ENCODE measurements at regions not wholly inside any gene's neighbourhood (a gene's known extent, or its start where the extent isn't known, plus 50 kb on each side); places are given as distances from the start of the nearest gene placed in this dataset.
"Not testable (repeated sequence)": the region's sequence is repeated elsewhere in the genome, so short reads cannot be mapped to it uniquely, and the experiment has no call there.

GRCh38 chr16:58828901-58829545, 94.9 kb upstream of the GOT2 start:
- no peak for DNase-seq

- DNase-seq, result no peak
Measured at GRCh38 chr16:58824201-58824600, 90.1 kb upstream of the GOT2 start.

GRCh38 chr16:58821886-58822285, 87.8 kb upstream of the GOT2 start:
- no peak for DNase-seq

GRCh38 chr16:58820411-58820810, 86.3 kb upstream of the GOT2 start:
- no peak for DNase-seq

- DNase-seq, result no peak
Measured at GRCh38 chr16:58815181-58815888, 81.2 kb upstream of the GOT2 start.

- peak; percentile 22 for DNase-seq
Measured at GRCh38 chr16:58814348-58814801, 80.3 kb upstream of the GOT2 start.

- no peak for DNase-seq
Measured at GRCh38 chr16:58809213-58809612, 75.1 kb upstream of the GOT2 start.

GRCh38 chr16:58807276-58807675, 73.2 kb upstream of the GOT2 start:
- DNase-seq, result no peak

- DNase-seq, result no peak
Measured at GRCh38 chr16:58801838-58802237, 67.7 kb upstream of the GOT2 start.

GRCh38 chr16:58797137-58797801, 63.2 kb upstream of the GOT2 start:
- no peak for DNase-seq

- DNase-seq, result no peak
Measured at GRCh38 chr16:58793366-58793765, 59.2 kb upstream of the GOT2 start.

- DNase-seq, result no peak
Measured at GRCh38 chr16:58792188-58792587, 58.1 kb upstream of the GOT2 start.

GRCh38 chr16:58790816-58791557, 56.9 kb upstream of the GOT2 start:
- DNase-seq, result not testable (repeated sequence)

- DNase-seq, result no peak
Measured at GRCh38 chr16:58789351-58789750, 55.2 kb upstream of the GOT2 start.

All from HCEC 1CT (cell line).